SU-DHL-6 (cell line): ENCODE measurements at regions not wholly inside any gene's neighbourhood (a gene's known extent, or its start where the extent isn't known, plus 50 kb on each side); places are given as distances from the start of the nearest gene placed in this dataset.

Source experiments
- H2AFZ ChIP-seq: fragments of 200-600 bp; sonication (generic); 2 replicates; pipeline ENCODE4 v1.6.1; 2014; ENCODE audit warnings: low read depth, mild to moderate bottlenecking, moderate library complexity, mixed read lengths, antibody characterized with exemption, low read length; ENCODE audit not compliant: severe bottlenecking
- H3F3A ChIP-seq: fragments of 200-600 bp; shearing (Covaris generic); 2 replicates; pipeline ENCODE4 v1.6.0; 2016; ENCODE audit warnings: antibody characterized with exemption, mild to moderate bottlenecking; ENCODE audit not compliant: insufficient read depth
- H3K27ac ChIP-seq: fragments of 200-600 bp; sonication (generic); 2 replicates; pipeline ENCODE4 v1.5.1; 2016; ENCODE audit warnings: low read depth, mild to moderate bottlenecking, low read length, moderate library complexity, mixed read lengths
- H3K27me3 ChIP-seq: fragments of 200-600 bp; sonication (generic), shearing (Covaris generic); 2 replicates; pipeline ENCODE4 v1.6.0; 2014; ENCODE audit warnings: mild to moderate bottlenecking, low read length
- H3K36me3 ChIP-seq: fragments of 200-600 bp; sonication (generic); 2 replicates; pipeline ENCODE4 v1.6.1; 2014; ENCODE audit warnings: mild to moderate bottlenecking, low read length, mixed read lengths
- H3K4me2 ChIP-seq: fragments of 300-600, 200-600 bp; shearing (Covaris generic), sonication (generic); 2 replicates; pipeline ENCODE4 v1.6.0; 2014; ENCODE audit warnings: low read length, low read depth, mild to moderate bottlenecking; ENCODE audit not compliant: poor library complexity, severe bottlenecking
- H3K4me3 ChIP-seq: fragments of 200-600 bp; sonication (generic); 2 replicates; pipeline ENCODE4 v1.5.1; 2014; ENCODE audit warnings: antibody characterized with exemption, low read length, mild to moderate bottlenecking, mixed read lengths; ENCODE audit not compliant: insufficient read depth, poor library complexity, severe bottlenecking
- H3K79me2 ChIP-seq: fragments of 200-600 bp; sonication (generic); 2 replicates; pipeline ENCODE4 v1.6.1; 2014; ENCODE audit warnings: mild to moderate bottlenecking, low read length, moderate library complexity; ENCODE audit not compliant: insufficient read depth
- H3K9ac ChIP-seq: fragments of 200-600 bp; sonication (generic); 2 replicates; pipeline ENCODE4 v1.7.0; 2014; ENCODE audit warnings: mild to moderate bottlenecking, low read length
- H3K9me2 ChIP-seq: fragments of 200-600 bp; sonication (generic); replicated peaks from 2 replicates; pipeline ENCODE4 v1.6.1; 2014; ENCODE audit warnings: low read length; ENCODE audit not compliant: insufficient read depth
- H3K9me3 ChIP-seq: fragments of 200-600 bp; sonication (generic); 2 replicates; pipeline ENCODE4 v1.6.1; 2014; ENCODE audit warnings: low read length, mixed read lengths; ENCODE audit not compliant: insufficient read depth
- H4K20me1 ChIP-seq: fragments of 200-600 bp; sonication (generic); 2 replicates; pipeline ENCODE4 v1.6.1; 2014; ENCODE audit warnings: low read depth, mild to moderate bottlenecking, antibody characterized with exemption, low read length, moderate library complexity, mixed read lengths
- CTCF ChIP-seq: fragments of 200-600 bp; sonication (generic); IDR thresholded peaks from one replicate; pipeline ENCODE4 v1.5.1; 2017; ENCODE audit warnings: antibody characterized with exemption, mild to moderate bottlenecking, low read length, moderate library complexity; ENCODE audit not compliant: insufficient read depth, poor library complexity, severe bottlenecking
- EZH2phosphoT487 ChIP-seq: fragments of 200-600 bp; sonication (generic), shearing (Covaris generic); conservative IDR thresholded peaks from 2 replicates; pipeline ENCODE4 v1.6.1; 2018; ENCODE audit warnings: mild to moderate bottlenecking, antibody characterized with exemption, low read length, moderate library complexity, mixed read lengths

GRCh38 chr6:50116390-50116789 lies 66.7 kb upstream of the DEFB112 start:
- Histone ChIP-seq H3K27ac (no peak overlapping the region), H3K4me2 (no peak overlapping the region), H3K79me2 (no peaks in the 10 kb centered on the region), H3K9me3 (no peaks in the 10 kb centered on the region), H3F3A (no peaks in the 10 kb centered on the region), H3K4me3 (no peak overlapping the region), H2AFZ (no peak overlapping the region), H3K9me2 (no peaks in the 10 kb centered on the region), H3K27me3 (no peaks in the 10 kb centered on the region), H4K20me1 (no peaks in the 10 kb centered on the region), H3K9ac (no peak overlapping the region), H3K36me3 (no peaks in the 10 kb centered on the region)
- TF ChIP-seq CTCF (no peak), EZH2phosphoT487 (no peak)

DNA sequence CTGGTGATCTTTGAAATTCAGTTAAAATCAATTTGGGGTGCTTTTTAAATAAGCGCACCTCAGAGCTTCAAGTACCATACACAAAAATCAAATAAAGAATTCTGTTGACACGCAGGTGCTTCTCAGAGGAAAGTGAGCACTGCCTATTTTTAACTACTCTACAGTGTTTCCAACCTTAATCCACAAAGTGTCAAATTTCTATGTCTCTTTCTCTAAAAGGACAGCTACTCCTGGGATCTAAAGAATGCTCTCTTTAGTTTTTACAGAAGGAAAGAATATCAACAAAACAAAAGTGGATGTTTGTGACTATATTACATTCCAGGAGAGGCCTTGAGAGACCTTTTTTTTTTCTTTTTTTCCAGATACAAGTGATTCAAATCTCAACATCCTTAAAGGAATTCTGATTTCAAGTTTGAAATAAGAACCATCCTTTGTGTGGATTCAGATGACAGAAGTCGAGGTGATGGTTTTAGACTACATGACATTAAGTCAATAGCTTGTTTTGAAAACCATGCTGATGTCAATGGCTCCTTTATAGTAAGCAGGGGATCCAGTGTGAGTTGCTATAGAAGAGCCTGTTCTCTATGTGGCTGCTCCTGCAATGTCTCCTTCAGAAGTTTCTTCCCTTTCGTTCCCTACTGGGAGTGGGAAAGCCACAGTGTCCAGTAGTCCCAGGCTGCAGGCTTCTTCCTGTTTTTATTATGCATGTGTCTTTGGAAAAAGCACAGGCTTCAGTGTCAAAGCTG lies 67.2 kb upstream of the DEFB112 start:
- Histone ChIP-seq H2AFZ (no peak overlapping the region), H3K27ac (no peak overlapping the region)

GRCh38 chr6:50120300-50120699 lies 70.6 kb upstream of the DEFB112 start:
- no peak overlapping the region for H3K4me3 ChIP-seq
- no peaks in the 10 kb centered on the region for H3K9me2 ChIP-seq
- H3K27ac ChIP-seq: no peak overlapping the region

More for the DNA sequence above, 67.2 kb upstream of the DEFB112 start:
- H3K9me3 ChIP-seq: no peaks in the 10 kb centered on the region
- no peaks in the 10 kb centered on the region for H3K9me2 ChIP-seq
- no peaks in the 10 kb centered on the region for H4K20me1 ChIP-seq
- H3K36me3 ChIP-seq: no peaks in the 10 kb centered on the region
- no peak overlapping the region for H3K4me3 ChIP-seq
- H3K9ac ChIP-seq: no peak overlapping the region
- no peaks in the 10 kb centered on the region for H3F3A ChIP-seq
- TF ChIP-seq CTCF (no peak), EZH2phosphoT487 (no peak)
- H3K4me2 ChIP-seq: no peak overlapping the region
- H3K27me3 ChIP-seq: no peaks in the 10 kb centered on the region
- no peaks in the 10 kb centered on the region for H3K79me2 ChIP-seq

More at GRCh38 chr6:50120300-50120699, 70.6 kb upstream of the DEFB112 start:
- no peaks in the 10 kb centered on the region for H3K27me3 ChIP-seq
- no peaks in the 10 kb centered on the region for H3K79me2 ChIP-seq
- H3K4me2 ChIP-seq: no peak overlapping the region
- H3F3A ChIP-seq: no peaks in the 10 kb centered on the region
- no peak overlapping the region for H2AFZ ChIP-seq
- no peak for TF ChIP-seq CTCF
- TF ChIP-seq EZH2phosphoT487: no peak
- H3K9me3 ChIP-seq: no peaks in the 10 kb centered on the region
- no peaks in the 10 kb centered on the region for H4K20me1 ChIP-seq
- H3K9ac ChIP-seq: no peak overlapping the region
- H3K36me3 ChIP-seq: no peaks in the 10 kb centered on the region
